ENCODE measurements at regions not wholly inside any gene's neighbourhood (a gene's known extent, or its start where the extent isn't known, plus 50 kb on each side); places are given as distances from the start of the nearest gene placed in this dataset.

- H2AFZ ChIP-seq (ENCODE audit: low read depth, low read length, severe bottlenecking), result no peak overlapping the region
- H3K27me3 ChIP-seq (ENCODE audit: low read length), result no peaks in the 10 kb centered on the region
- H3K27ac ChIP-seq (ENCODE audit: low read depth, low read length), result no peak overlapping the region
Observed at GRCh38 chr9:135332979-135333748, 146.4 kb upstream of the PPP1R26 start.

GRCh38 chr9:135334953-135335460, 144.6 kb upstream of the PPP1R26 start:
- no peaks in the 10 kb centered on the region for H3K27me3 ChIP-seq (ENCODE audit: low read length)
- no peaks in the 10 kb centered on the region for H3F3A ChIP-seq (ENCODE audit: insufficient read depth)
- no peaks in the 10 kb centered on the region for H3K9me3 ChIP-seq (ENCODE audit: insufficient read depth, low read length)
- no peak overlapping the region for H3K4me3 ChIP-seq (ENCODE audit: insufficient read depth, low read length, poor library complexity, severe bottlenecking)
- H4K20me1 ChIP-seq (ENCODE audit: low read depth, low read length), result no peaks in the 10 kb centered on the region
- H3K4me2 ChIP-seq (ENCODE audit: low read depth, low read length, poor library complexity, severe bottlenecking), result no peak overlapping the region
- no peak overlapping the region for H2AFZ ChIP-seq (ENCODE audit: low read depth, low read length, severe bottlenecking)
- no peak for TF ChIP-seq CTCF (IDR thresholded peaks at IDR 0.05; ENCODE audit: insufficient read depth, low read length, poor library complexity, severe bottlenecking)
- TF ChIP-seq EZH2phosphoT487 (conservative IDR thresholded peaks at IDR 0.05; ENCODE audit: low read length), result no peak
- H3K9ac ChIP-seq (ENCODE audit: low read length), result no peak overlapping the region
- H3K36me3 ChIP-seq (ENCODE audit: low read length), result no peaks in the 10 kb centered on the region
- no peak overlapping the region for H3K27ac ChIP-seq (ENCODE audit: low read depth, low read length)
- H3K9me2 ChIP-seq (replicated peaks; ENCODE audit: insufficient read depth, low read length), result no peaks in the 10 kb centered on the region
- H3K79me2 ChIP-seq (ENCODE audit: insufficient read depth, low read length), result no peaks in the 10 kb centered on the region

More at GRCh38 chr9:135332979-135333748, 146.4 kb upstream of the PPP1R26 start:
- H3K9me2 ChIP-seq (replicated peaks; ENCODE audit: insufficient read depth, low read length), result no peaks in the 10 kb centered on the region
- H3K9me3 ChIP-seq (ENCODE audit: insufficient read depth, low read length), result no peaks in the 10 kb centered on the region
- no peak overlapping the region for H3K9ac ChIP-seq (ENCODE audit: low read length)
- no peaks in the 10 kb centered on the region for H4K20me1 ChIP-seq (ENCODE audit: low read depth, low read length)
- H3K79me2 ChIP-seq (ENCODE audit: insufficient read depth, low read length), result no peaks in the 10 kb centered on the region
- no peaks in the 10 kb centered on the region for H3F3A ChIP-seq (ENCODE audit: insufficient read depth)
- no peak overlapping the region for H3K4me2 ChIP-seq (ENCODE audit: low read depth, low read length, poor library complexity, severe bottlenecking)
- H3K4me3 ChIP-seq (ENCODE audit: insufficient read depth, low read length, poor library complexity, severe bottlenecking), result no peak overlapping the region
- TF ChIP-seq EZH2phosphoT487 (conservative IDR thresholded peaks at IDR 0.05; ENCODE audit: low read length) (no peak), CTCF (IDR thresholded peaks at IDR 0.05; ENCODE audit: insufficient read depth, low read length, poor library complexity, severe bottlenecking) (no peak)
- H3K36me3 ChIP-seq (ENCODE audit: low read length), result no peaks in the 10 kb centered on the region

- no peak overlapping the region for H3K9ac ChIP-seq (ENCODE audit: low read length)
- no peaks in the 10 kb centered on the region for H3K9me2 ChIP-seq (replicated peaks; ENCODE audit: insufficient read depth, low read length)
- H3K27ac ChIP-seq (ENCODE audit: low read depth, low read length), result no peak overlapping the region
- no peaks in the 10 kb centered on the region for H4K20me1 ChIP-seq (ENCODE audit: low read depth, low read length)
- TF ChIP-seq CTCF (IDR thresholded peaks at IDR 0.05; ENCODE audit: insufficient read depth, low read length, poor library complexity, severe bottlenecking) (no peak), EZH2phosphoT487 (conservative IDR thresholded peaks at IDR 0.05; ENCODE audit: low read length) (no peak)
- H3K9me3 ChIP-seq (ENCODE audit: insufficient read depth, low read length), result no peaks in the 10 kb centered on the region
- no peaks in the 10 kb centered on the region for H3F3A ChIP-seq (ENCODE audit: insufficient read depth)
- H3K36me3 ChIP-seq (ENCODE audit: low read length), result no peaks in the 10 kb centered on the region
- H3K79me2 ChIP-seq (ENCODE audit: insufficient read depth, low read length), result no peaks in the 10 kb centered on the region
- H2AFZ ChIP-seq (ENCODE audit: low read depth, low read length, severe bottlenecking), result no peak overlapping the region
- H3K4me3 ChIP-seq (ENCODE audit: insufficient read depth, low read length, poor library complexity, severe bottlenecking), result no peak overlapping the region
- no peaks in the 10 kb centered on the region for H3K27me3 ChIP-seq (ENCODE audit: low read length)
- H3K4me2 ChIP-seq (ENCODE audit: low read depth, low read length, poor library complexity, severe bottlenecking), result no peak overlapping the region
Observed at GRCh38 chr9:135335691-135336181, 143.8 kb upstream of the PPP1R26 start.
